Cardiac muscle cell (in vitro differentiated cells and primary cell): ENCODE measurements at regions not wholly inside any gene's neighbourhood (a gene's known extent, or its start where the extent isn't known, plus 50 kb on each side); places are given as distances from the start of the nearest gene placed in this dataset.
A peak's percentile ranks its signal among the peaks of the same experiment; 100 is the strongest.

Source experiments
- DNase-seq, 2 donors: peaks; one replicate each; pipeline versions ENCODE4 v3.0.0 to v3.0.0-alpha.2; 2010 to 2017; ENCODE audit warnings: low read depth in 1 of 2, low spot score in 1 of 2
- H3K27ac ChIP-seq: fragments of 200-600 bp; sonication (generic); 2 replicates; pipeline ENCODE4 v1.5.1; 2016
- H3K27me3 ChIP-seq: fragments of 200-600 bp; sonication (generic); 2 replicates; pipeline ENCODE4 v1.6.0; 2016; ENCODE audit warnings: control low read depth
- H3K36me3 ChIP-seq: fragments of 200-600 bp; sonication (generic); 2 replicates; pipeline ENCODE4 v1.5.1; 2016; ENCODE audit warnings: control low read depth
- H3K4me1 ChIP-seq: fragments of 200-600 bp; sonication (generic); 2 replicates; pipeline ENCODE4 v1.8.1; 2017; ENCODE audit warnings: low read depth, mild to moderate bottlenecking, mixed run types
- H3K4me3 ChIP-seq: fragments of 200-600 bp; sonication (generic); 2 replicates; pipeline ENCODE4 v1.5.1; 2016; ENCODE audit warnings: mild to moderate bottlenecking
- H3K9me3 ChIP-seq: fragments of 200-600 bp; sonication (generic); 2 replicates; pipeline ENCODE4 v1.5.1; 2017; ENCODE audit warnings: low read depth, mild to moderate bottlenecking, control low read depth
- TF ChIP-seq, protein P1 (sequence below): IDR thresholded peaks from 2 replicates; pipeline ENCODE4 v1.5.1; 2012; ENCODE audit warnings: low read depth, mild to moderate bottlenecking, low read length

DNA sequence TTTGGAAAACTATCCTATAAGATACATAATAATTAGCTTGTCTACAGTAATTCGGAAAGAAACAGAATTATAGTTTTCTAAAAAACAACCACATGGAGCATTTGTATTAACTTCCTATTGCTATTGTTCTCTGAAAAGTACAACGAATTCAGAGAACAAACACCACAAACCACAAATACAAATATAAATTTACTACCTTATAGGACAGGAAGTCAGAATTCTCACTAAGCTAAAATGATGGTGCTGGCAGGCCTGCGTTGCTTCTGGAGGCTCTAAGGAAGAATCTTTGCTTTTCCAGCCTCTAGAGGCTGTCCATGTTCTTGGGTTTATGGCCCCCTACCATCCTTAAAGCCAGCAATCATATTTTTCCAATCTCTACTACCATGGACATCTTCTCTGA lies 173.6 kb upstream of the TCF21 start:
- Histone ChIP-seq H3K36me3 (no peaks in the 10 kb centered on the region), H3K27ac (no peak overlapping the region)

DNA sequence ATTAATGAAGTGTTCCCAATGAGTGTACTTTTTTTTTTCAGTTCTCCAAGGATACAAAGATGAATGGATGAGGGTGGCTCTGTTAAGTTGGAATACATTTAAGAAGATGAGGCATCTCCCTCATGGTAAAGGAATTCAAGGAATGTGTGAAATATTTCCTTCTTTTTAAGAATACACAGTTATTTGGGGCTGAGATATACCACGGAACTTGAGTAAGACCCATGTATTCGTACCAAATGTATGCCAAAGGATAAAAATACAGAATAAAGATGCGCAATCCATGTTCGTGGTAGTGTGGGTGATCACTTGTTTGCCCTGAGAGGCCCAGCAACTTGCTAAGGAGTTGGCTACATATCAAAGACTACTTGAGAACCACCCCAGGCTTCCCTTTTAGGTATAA lies 164.2 kb upstream of the TCF21 start:
- TF ChIP-seq, protein P1, sequence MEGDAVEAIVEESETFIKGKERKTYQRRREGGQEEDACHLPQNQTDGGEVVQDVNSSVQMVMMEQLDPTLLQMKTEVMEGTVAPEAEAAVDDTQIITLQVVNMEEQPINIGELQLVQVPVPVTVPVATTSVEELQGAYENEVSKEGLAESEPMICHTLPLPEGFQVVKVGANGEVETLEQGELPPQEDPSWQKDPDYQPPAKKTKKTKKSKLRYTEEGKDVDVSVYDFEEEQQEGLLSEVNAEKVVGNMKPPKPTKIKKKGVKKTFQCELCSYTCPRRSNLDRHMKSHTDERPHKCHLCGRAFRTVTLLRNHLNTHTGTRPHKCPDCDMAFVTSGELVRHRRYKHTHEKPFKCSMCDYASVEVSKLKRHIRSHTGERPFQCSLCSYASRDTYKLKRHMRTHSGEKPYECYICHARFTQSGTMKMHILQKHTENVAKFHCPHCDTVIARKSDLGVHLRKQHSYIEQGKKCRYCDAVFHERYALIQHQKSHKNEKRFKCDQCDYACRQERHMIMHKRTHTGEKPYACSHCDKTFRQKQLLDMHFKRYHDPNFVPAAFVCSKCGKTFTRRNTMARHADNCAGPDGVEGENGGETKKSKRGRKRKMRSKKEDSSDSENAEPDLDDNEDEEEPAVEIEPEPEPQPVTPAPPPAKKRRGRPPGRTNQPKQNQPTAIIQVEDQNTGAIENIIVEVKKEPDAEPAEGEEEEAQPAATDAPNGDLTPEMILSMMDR: no peak
- DNase-seq: peak in 1 of 2 donors; percentile 58
- H3K4me1 ChIP-seq: no peaks in the 10 kb centered on the region

More for the DNA sequence above, 173.6 kb upstream of the TCF21 start:
- no peak overlapping the region for H3K4me3 ChIP-seq
- no peaks in the 10 kb centered on the region for H3K27me3 ChIP-seq
- TF ChIP-seq, protein P1: no peak
- no peaks in the 10 kb centered on the region for H3K4me1 ChIP-seq
- DNase-seq: no peak
- no peaks in the 10 kb centered on the region for H3K9me3 ChIP-seq

DNA sequence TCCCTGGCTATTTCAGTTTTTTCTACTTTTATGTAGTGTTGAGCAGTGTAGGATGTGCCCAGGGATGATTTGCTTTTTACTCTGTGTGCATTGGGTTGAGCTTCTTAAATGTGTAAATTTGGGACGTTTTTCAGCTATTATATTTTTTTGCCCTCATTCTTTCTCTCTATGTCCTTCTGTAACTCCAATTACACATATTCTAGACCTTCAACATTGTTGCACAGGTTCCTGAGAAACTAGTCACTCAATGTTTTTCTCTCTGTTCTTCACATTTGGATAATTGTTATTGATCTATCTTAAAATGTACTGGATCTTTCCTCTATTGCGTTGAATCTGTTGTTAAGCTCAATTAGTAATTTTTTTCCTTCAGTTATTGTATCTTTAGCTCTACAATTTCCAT lies 162.7 kb upstream of the TCF21 start:
- Histone ChIP-seq H3K27me3 (no peaks in the 10 kb centered on the region), H3K9me3 (no peaks in the 10 kb centered on the region), H3K36me3 (no peaks in the 10 kb centered on the region), H3K27ac (no peak overlapping the region), H3K4me1 (no peaks in the 10 kb centered on the region), H3K4me3 (no peak overlapping the region)
- TF ChIP-seq, protein P1: no peak
- no peak for DNase-seq

More for the DNA sequence above, 164.2 kb upstream of the TCF21 start:
- Histone ChIP-seq H3K27me3 (no peaks in the 10 kb centered on the region), H3K36me3 (no peaks in the 10 kb centered on the region), H3K27ac (no peak overlapping the region), H3K4me3 (no peak overlapping the region), H3K9me3 (no peaks in the 10 kb centered on the region)

DNA sequence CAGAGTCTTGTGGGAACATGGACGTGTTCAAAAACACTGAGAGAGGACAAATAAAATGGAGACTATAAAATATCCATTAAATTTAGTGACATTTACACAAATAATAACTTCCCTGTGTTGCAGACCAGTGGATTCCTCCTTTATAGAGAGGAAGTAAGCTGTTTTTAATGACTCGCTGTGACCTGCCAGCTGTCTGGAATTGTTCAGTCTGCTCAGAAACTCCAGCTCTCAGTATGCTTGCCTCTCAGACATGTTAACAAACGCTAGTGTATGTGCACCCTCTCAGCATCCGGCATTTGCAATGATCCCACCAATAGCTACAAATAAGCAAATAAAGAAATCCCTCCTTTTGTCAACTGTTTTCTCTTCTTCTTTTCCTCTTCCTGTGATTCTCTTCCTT lies 158.0 kb upstream of the TCF21 start:
- peak in 1 of 2 donors; percentile 5 for DNase-seq
- Histone ChIP-seq H3K27me3 (no peaks in the 10 kb centered on the region), H3K4me1 (no peaks in the 10 kb centered on the region), H3K9me3 (no peaks in the 10 kb centered on the region), H3K4me3 (no peak overlapping the region), H3K36me3 (no peaks in the 10 kb centered on the region), H3K27ac (no peak overlapping the region)
- TF ChIP-seq, protein P1: no peak

DNA sequence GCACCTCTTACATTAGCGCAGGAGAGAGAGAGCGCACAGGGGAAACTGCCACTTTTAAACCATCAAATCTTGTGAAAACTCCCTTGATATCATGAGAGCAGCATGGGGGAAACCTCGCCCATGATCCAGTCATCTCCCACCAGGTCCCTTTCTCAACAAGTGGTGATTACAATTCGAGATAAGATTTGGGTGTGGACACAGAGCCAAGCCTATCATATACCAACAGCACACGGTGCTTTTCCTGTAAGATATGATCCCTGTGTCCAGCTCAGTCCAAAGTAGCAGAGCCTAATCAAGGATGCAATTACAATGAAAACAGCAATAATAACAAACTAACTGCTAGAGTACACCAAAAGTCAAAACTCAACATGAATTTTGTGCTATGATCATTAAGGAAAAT lies 148.7 kb upstream of the TCF21 start:
- no peak overlapping the region for H3K27ac ChIP-seq
- H3K9me3 ChIP-seq: no peaks in the 10 kb centered on the region
- H3K4me3 ChIP-seq: no peak overlapping the region
- H3K27me3 ChIP-seq: no peaks in the 10 kb centered on the region
- H3K4me1 ChIP-seq: no peaks in the 10 kb centered on the region
- no peaks in the 10 kb centered on the region for H3K36me3 ChIP-seq
- no peak for DNase-seq
- TF ChIP-seq, protein P1: no peak

DNA sequence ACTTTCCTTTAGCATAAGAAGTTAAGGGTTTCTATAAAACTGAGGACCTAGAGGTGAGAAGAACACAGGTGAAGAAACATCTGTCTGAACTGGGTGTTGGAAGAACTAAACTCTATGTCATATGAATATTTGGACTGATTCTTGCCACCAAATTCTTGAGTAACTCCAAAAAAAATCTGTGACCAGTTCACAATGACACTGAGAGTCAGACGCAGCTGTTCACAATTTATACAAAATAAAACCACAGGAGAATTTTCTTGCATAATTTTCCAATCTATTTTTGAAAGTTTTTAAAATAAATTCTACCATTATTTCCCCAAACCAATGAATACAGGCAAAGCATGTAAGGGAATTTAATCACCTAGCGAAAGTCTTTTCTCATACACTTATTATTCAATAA lies 148.1 kb upstream of the TCF21 start:
- no peaks in the 10 kb centered on the region for H3K36me3 ChIP-seq
- H3K27me3 ChIP-seq: no peaks in the 10 kb centered on the region
- no peak overlapping the region for H3K4me3 ChIP-seq
- H3K9me3 ChIP-seq: no peaks in the 10 kb centered on the region
- TF ChIP-seq, protein P1: no peak
- no peaks in the 10 kb centered on the region for H3K4me1 ChIP-seq
- DNase-seq: no peak
- no peak overlapping the region for H3K27ac ChIP-seq
